GM15510 (cell line): ENCODE measurements at regions not wholly inside any gene's neighbourhood (a gene's known extent, or its start where the extent isn't known, plus 50 kb on each side); places are given as distances from the start of the nearest gene placed in this dataset.

ENCODE experiments used
- POLR2A ChIP-seq: IDR thresholded peaks from 3 replicates; pipeline ENCODE4 v1.6.1; 2011; ENCODE audit warnings: borderline replicate concordance; ENCODE audit not compliant: insufficient read length; ENCODE audit errors: extremely low read depth

GRCh38 chr15:62940755-62941361, 101.7 kb upstream of the TPM1 start:
- no peak for TF ChIP-seq POLR2A

GRCh38 chr15:62941699-62942098, 100.8 kb upstream of the TPM1 start:
- TF ChIP-seq POLR2A = no peak

- no peak for TF ChIP-seq POLR2A
Observed at GRCh38 chr15:62942428-62942827, 100.1 kb upstream of the TPM1 start.

- TF ChIP-seq POLR2A = no peak
Observed at GRCh38 chr15:62945063-62945462, 97.5 kb upstream of the TPM1 start.

- TF ChIP-seq POLR2A = no peak
Observed at GRCh38 chr15:62945760-62946159, 96.8 kb upstream of the TPM1 start.

GRCh38 chr15:62946940-62947339, 95.6 kb upstream of the TPM1 start:
- no peak for TF ChIP-seq POLR2A

GRCh38 chr15:62950462-62950931, 92.0 kb upstream of the TPM1 start:
- TF ChIP-seq POLR2A = no peak

- no peak for TF ChIP-seq POLR2A
Observed at GRCh38 chr15:62951481-62951880, 91.1 kb upstream of the TPM1 start.

GRCh38 chr15:62953021-62953420, 89.5 kb upstream of the TPM1 start:
- TF ChIP-seq POLR2A = no peak

- no peak for TF ChIP-seq POLR2A
Observed at GRCh38 chr15:62953496-62954045, 89.0 kb upstream of the TPM1 start.

GRCh38 chr15:62957130-62957529, 85.4 kb upstream of the TPM1 start:
- TF ChIP-seq POLR2A = no peak

GRCh38 chr15:62958528-62959363, 83.8 kb upstream of the TPM1 start:
- no peak for TF ChIP-seq POLR2A

- no peak for TF ChIP-seq POLR2A
Observed at GRCh38 chr15:62961134-62961533, 81.4 kb upstream of the TPM1 start.

GRCh38 chr15:62962101-62962995, 80.2 kb upstream of the TPM1 start:
- no peak for TF ChIP-seq POLR2A

GRCh38 chr15:62964251-62964650, 78.3 kb upstream of the TPM1 start:
- TF ChIP-seq POLR2A = no peak
